ENCODE measurements at regions not wholly inside any gene's neighbourhood (a gene's known extent, or its start where the extent isn't known, plus 50 kb on each side); places are given as distances from the start of the nearest gene placed in this dataset.

DNA sequence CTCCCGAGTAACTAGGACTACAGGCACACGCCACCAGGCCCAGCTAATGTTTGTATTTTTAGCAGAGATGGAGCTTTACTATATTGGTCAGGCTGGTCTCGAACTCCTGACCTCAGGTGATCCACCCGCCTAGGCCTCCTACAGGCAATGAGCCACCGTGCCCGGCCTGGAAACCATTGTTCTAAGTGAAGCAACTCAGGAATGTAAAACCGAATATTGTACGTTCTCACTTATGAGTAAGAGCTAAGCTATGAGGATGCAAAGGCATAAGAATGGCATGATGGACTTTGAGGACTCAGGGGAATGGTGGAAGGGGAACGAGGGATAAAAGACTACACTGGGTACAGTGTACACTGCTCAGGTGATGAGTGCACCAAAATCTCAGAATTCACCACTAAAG lies 235.1 kb upstream of the AUTS2 start:
- no peaks in the 10 kb centered on the region for H3K36me3 ChIP-seq (ENCODE audit: control insufficient read depth, insufficient read depth, low read length)
- DNase-seq (ENCODE audit: extremely low read depth, insufficient read length) = no peak
- H3K4me3 ChIP-seq (replicated peaks; ENCODE audit: low read depth, low read length) = no peak overlapping the region
- TF ChIP-seq, protein P1, sequence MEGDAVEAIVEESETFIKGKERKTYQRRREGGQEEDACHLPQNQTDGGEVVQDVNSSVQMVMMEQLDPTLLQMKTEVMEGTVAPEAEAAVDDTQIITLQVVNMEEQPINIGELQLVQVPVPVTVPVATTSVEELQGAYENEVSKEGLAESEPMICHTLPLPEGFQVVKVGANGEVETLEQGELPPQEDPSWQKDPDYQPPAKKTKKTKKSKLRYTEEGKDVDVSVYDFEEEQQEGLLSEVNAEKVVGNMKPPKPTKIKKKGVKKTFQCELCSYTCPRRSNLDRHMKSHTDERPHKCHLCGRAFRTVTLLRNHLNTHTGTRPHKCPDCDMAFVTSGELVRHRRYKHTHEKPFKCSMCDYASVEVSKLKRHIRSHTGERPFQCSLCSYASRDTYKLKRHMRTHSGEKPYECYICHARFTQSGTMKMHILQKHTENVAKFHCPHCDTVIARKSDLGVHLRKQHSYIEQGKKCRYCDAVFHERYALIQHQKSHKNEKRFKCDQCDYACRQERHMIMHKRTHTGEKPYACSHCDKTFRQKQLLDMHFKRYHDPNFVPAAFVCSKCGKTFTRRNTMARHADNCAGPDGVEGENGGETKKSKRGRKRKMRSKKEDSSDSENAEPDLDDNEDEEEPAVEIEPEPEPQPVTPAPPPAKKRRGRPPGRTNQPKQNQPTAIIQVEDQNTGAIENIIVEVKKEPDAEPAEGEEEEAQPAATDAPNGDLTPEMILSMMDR (IDR thresholded peaks at IDR 0.05; ENCODE audit: insufficient read depth, low read length, poor library complexity, severe bottlenecking) = no peak
- no peaks in the 10 kb centered on the region; the same call in 1 of the 2 replicates for H3K27me3 ChIP-seq (replicated peaks; ENCODE audit: control insufficient read depth, insufficient read depth, low read length)

DNA sequence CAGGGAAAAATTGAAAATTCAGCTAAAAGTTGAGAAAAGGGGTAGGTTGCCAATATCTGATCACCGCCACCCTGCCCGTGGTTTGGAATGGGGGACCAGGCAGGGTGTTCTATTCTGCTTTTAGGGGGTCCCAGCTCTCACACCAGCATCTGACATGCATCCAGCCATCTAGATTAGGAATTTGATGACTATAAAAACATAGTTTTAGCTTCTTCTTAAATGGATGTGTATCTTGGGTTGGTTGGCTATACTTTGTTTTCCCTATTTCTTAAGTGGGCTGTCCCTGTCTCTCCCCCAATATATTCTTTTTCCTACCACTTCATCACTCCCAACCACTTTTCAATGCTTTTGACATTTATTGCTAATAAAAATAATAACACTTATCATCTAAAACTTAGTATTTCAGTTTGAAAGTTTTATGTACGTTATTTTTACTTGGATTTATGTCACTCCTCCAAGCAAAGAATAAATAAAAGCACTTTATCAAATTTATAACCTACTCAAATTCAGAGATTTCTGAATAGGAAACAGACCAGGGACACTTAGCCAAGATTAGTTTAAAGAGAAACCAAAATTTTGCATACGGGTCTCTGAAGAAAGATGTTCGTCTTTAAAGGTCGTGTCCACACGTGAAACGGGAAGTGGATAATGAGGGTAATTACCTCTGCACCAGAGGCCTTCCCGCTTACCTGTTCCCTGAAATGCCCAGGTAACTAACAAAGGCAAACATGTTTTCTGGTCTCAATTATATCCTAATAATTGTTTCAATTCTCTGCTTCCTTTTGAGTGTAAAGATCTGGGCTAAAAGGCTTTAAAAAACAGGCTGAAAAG lies 233.2 kb upstream of the AUTS2 start:
- DNase-seq (ENCODE audit: extremely low read depth, insufficient read length) = no peak
- H3K36me3 ChIP-seq (ENCODE audit: control insufficient read depth, insufficient read depth, low read length) = no peaks in the 10 kb centered on the region
- TF ChIP-seq, protein P1 (IDR thresholded peaks at IDR 0.05; ENCODE audit: insufficient read depth, low read length, poor library complexity, severe bottlenecking) = no peak
- H3K4me3 ChIP-seq (replicated peaks; ENCODE audit: low read depth, low read length) = no peak overlapping the region
- H3K27me3 ChIP-seq (replicated peaks; ENCODE audit: control insufficient read depth, insufficient read depth, low read length) = no peaks in the 10 kb centered on the region; the same call in 1 of the 2 replicates

DNA sequence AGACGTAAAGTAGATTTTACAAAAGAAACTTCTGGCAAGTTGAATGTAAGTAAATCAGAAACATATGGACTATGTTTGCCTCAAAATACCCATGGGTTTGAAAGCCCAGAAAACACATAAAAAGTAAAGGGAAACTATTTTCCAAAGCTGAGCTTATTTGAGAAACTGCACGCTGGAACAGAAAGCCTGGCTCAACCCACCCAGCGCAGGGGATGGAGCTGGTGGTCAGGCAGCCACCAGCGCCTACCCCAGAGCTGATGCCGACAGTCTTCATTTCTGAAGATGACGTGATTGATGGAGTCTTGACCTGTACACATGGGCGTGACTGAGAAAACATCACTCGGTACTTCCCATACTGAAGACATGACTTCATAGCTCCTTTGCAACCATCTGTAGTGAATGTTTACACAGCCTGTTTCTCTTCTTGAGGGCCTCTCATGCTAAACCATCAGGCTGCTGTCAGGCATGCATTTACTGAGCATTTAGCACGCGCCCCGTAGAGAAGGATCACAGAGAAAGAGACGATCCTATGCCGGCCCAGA lies 232.6 kb upstream of the AUTS2 start:
- H3K36me3 ChIP-seq (ENCODE audit: control insufficient read depth, insufficient read depth, low read length) = no peaks in the 10 kb centered on the region
- TF ChIP-seq, protein P1 (IDR thresholded peaks at IDR 0.05; ENCODE audit: insufficient read depth, low read length, poor library complexity, severe bottlenecking) = no peak
- DNase-seq (ENCODE audit: extremely low read depth, insufficient read length) = no peak
- H3K27me3 ChIP-seq (replicated peaks; ENCODE audit: control insufficient read depth, insufficient read depth, low read length) = no peaks in the 10 kb centered on the region; the same call in 1 of the 2 replicates
- H3K4me3 ChIP-seq (replicated peaks; ENCODE audit: low read depth, low read length) = no peak overlapping the region

DNA sequence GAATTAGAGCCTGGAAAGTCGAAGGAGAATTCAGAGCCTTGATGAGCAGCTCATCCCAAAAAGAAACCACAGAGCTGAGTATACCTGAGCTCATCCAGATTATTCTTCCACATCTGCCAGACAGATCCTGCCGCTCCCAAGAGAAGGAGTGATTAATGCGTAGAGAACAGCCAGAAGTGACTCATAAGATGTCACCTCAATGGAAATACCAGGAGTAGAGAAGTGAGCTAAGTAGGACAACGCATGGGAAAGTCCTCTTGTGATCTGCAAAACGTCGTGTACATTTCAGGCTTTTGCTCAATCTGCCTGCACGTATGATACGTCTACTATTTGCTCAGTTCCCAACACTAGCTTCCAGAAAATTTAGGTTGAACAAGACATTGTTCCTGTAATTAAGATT lies 230.5 kb upstream of the AUTS2 start:
- H3K4me3 ChIP-seq (replicated peaks; ENCODE audit: low read depth, low read length) = no peak overlapping the region
- H3K36me3 ChIP-seq (ENCODE audit: control insufficient read depth, insufficient read depth, low read length) = no peaks in the 10 kb centered on the region
- DNase-seq (ENCODE audit: extremely low read depth, insufficient read length) = no peak
- H3K27me3 ChIP-seq (replicated peaks; ENCODE audit: control insufficient read depth, insufficient read depth, low read length) = no peaks in the 10 kb centered on the region; the same call in 1 of the 2 replicates
- TF ChIP-seq, protein P1 (IDR thresholded peaks at IDR 0.05; ENCODE audit: insufficient read depth, low read length, poor library complexity, severe bottlenecking) = no peak

DNA sequence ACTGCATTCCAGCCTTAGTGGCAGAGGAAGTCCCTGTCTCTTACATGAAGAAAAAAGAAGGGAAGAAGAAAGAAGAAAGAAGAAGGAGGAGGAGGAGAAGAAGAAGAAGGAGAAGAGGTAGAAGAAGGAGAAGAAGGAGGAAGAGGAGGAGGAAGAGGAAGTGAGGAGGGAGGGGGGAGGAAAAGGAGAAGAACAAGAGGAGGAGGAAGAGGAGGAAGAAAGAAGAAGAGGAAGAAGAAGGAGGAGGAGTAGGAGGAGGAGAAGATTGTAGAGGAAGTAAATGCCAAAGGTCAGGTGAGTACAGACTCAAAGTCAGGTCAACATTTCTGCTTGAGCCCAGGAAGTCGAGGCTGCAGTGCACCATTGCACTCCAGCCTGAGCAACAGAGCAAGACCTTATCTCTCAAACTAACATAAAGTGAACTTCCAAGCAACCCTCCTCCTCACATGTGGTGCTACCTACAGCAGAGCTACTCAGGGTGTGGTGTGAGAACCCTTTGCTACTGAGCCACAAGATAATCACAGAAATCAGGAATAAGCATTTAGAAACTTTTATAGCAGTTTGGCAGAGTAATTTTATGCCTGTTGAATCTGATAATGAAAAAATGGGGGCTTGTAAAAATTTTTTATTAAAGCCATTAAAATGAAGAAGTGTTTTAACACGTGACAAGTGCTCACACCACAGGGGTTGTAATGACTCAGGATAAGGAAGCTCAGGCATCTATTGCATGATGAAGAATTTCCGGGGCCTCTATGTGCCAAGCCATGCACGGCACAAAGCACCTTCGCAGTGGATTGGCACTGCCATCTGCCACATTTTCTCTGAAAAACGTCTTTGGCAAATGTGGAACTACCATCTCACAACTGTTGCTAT lies 224.9 kb upstream of the AUTS2 start:
- no peaks in the 10 kb centered on the region; the same call in 1 of the 2 replicates for H3K27me3 ChIP-seq (replicated peaks; ENCODE audit: control insufficient read depth, insufficient read depth, low read length)
- DNase-seq (ENCODE audit: extremely low read depth, insufficient read length) = peak; percentile 9
- TF ChIP-seq, protein P1 (IDR thresholded peaks at IDR 0.05; ENCODE audit: insufficient read depth, low read length, poor library complexity, severe bottlenecking) = no peak
- no peaks in the 10 kb centered on the region for H3K36me3 ChIP-seq (ENCODE audit: control insufficient read depth, insufficient read depth, low read length)
- no peak overlapping the region for H3K4me3 ChIP-seq (replicated peaks; ENCODE audit: low read depth, low read length)

Measured in GM06990 (cell line).